Right lung (tissue), 2 donors: ENCODE measurements at regions not wholly inside any gene's neighbourhood (a gene's known extent, or its start where the extent isn't known, plus 50 kb on each side); places are given as distances from the start of the nearest gene placed in this dataset.
"Not testable (repeated sequence)": the region's sequence is repeated elsewhere in the genome, so short reads cannot be mapped to it uniquely, and the experiment has no call there.

ENCODE experiments used
- DNase-seq, 2 donors: peaks; one replicate each; pipeline ENCODE4 v3.0.0-alpha.2; 2013

GRCh38 chr7:142534726-142535122, 214.5 kb upstream of the PRSS1 start:
- DNase-seq = no peak

- DNase-seq = no peak
Measured at GRCh38 chr7:142533920-142534319, 215.4 kb upstream of the PRSS1 start.

DNA sequence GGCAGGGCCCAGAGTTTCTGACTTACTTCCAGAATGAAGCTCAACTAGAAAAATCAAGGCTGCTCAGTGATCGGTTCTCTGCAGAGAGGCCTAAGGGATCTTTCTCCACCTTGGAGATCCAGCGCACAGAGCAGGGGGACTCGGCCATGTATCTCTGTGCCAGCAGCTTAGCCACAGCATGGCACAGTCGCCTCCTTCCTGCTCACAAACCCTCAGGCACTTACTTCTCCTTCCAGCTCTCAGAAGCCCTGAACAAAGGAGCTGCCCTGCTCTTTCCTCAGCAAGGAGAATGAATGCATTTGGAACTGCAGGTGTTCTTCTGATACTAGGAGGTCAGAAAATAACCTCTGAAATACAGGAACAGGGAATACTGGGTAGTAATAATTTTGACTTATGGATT, 219.7 kb upstream of the PRSS1 start:
- DNase-seq = no peak

GRCh38 chr7:142528608-142529408, 220.5 kb upstream of the PRSS1 start:
- no peak for DNase-seq

DNA sequence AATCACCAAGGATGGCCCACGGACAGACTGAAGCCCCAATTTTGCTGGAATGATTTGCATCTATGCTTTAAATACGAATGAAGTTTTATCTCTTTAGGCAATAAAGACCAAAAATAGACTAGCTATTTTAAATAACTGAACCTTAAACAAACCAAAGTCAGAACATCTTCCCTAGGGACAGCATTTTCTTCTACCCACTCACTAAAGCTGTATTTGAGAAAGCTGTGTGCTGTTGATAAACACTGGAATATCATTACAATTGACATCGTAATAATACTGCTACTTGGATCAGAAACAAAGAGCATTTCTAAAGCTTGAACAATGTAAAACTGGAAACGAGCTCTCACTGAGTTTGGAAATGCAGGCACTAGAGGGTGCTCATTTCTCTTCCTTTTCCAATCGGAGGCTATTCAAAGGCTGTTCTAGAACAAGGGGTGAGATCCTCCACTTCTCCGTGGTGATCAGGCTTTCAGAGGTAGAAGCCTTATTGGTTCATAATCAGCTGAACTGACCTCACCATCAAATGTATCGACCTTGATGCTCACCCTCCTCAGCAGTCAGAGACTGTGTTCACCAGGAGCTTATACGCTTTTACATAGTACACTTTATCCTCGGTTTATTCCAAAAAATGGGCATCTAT, 225.3 kb upstream of the PRSS1 start:
- no peak for DNase-seq

GRCh38 chr7:142522735-142523134, 226.5 kb upstream of the PRSS1 start:
- DNase-seq = no peak

- DNase-seq = not testable (repeated sequence)
Measured at GRCh38 chr7:142520885-142521284, 228.4 kb upstream of the PRSS1 start.

- not testable (repeated sequence) for DNase-seq
Measured at GRCh38 chr7:142520455-142520854, 228.8 kb upstream of the PRSS1 start.

DNA sequence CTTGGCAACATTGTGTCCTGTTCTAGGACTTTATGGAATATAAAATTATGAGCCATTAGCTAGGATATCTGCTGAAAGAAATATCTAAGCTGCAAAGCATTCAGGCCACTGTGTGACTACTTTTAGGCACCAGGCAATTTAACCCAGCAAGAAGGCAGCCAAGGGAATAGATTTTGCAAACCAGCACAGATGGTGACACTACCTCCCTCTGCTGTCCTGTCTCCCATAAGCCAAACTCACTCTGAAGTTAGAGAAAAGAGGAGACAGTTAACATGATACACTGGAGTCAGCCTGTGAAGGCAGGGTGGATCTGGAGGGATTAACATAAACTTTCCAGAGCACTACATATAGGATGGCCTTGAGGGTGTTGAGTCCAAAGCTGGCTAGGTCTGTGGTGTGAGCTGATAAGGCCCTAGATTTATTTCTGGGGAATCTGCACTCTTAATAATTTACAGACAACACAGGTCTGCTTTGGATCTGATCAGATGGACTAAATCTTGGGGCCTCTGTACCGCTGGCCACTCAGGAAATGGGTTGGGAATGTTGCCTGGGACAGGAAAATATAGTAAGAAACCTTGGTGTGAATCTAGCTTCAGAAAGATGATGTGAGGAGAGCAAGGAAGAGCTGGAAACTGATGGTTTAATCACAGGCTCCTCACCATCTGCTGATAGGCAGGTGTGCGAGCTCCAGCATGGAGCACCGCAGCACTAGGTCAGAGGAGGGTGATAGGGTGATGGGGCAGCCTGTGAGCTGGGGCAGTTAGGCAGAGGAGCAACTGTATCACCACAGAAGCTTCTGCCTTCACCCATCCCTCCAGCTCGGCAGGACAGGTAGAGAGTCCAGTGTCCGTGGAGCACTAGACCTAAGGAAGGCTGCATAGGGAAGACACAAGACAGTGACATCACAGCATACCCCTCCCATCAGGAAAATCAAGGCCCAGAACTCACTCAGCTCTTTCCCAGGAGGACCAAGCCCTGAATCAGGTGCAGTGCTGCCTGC, 229.9 kb upstream of the PRSS1 start:
- DNase-seq = no peak

DNA sequence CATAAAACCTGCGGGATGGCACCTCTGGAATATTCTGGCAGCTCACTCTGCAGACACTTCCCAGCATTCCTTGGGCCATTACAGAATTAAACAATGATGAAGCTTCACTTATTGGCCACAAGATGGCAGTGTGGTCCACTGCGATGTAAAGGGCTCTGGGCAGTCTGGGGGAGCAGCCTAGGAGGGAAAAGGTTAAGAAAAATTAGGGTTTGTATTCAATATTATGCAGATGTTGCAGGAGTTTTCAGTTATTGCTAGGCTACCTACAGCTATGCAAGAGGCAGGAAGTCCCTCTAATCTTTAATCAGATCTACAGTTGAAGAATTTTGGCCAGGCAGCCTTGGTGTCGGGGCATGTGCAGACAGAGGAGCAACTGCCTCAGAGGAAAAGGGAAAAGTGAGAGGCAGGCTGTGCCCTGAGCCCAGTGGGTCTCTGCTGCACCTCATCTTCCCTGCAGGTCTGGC, 233.2 kb upstream of the PRSS1 start:
- DNase-seq = peak; percentile 10 to 14

DNA sequence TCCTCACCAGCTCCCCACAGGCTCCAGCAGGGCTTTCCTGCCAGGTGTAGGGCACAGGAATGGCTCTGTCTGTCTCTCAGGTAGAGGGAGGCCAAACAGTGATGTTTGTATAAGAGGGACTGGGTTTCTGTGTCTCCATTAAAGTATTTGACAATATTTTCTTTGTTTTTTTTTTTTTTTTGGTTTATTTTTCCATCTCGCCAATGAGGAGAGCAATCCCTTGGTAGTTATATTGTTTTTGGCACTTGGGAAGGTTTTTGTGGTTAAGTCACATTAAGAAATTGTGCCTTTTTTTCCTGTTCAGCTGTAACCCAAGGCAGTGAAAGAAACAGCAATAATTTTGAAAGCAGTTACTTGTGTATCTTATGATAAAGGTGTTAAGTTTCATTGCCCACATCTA, 234.6 kb upstream of the PRSS1 start:
- not testable (repeated sequence) for DNase-seq

GRCh38 chr7:142513178-142513955, 235.9 kb upstream of the PRSS1 start:
- no peak for DNase-seq

DNA sequence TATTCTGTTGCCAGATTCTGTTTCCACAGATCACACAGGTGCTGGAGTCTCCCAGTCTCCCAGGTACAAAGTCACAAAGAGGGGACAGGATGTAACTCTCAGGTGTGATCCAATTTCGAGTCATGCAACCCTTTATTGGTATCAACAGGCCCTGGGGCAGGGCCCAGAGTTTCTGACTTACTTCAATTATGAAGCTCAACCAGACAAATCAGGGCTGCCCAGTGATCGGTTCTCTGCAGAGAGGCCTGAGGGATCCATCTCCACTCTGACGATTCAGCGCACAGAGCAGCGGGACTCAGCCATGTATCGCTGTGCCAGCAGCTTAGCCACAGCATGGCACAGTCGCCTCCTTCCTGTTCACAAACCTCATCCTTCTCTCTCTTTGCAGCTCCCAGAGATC, 237.5 kb upstream of the PRSS1 start:
- DNase-seq = no peak

DNA sequence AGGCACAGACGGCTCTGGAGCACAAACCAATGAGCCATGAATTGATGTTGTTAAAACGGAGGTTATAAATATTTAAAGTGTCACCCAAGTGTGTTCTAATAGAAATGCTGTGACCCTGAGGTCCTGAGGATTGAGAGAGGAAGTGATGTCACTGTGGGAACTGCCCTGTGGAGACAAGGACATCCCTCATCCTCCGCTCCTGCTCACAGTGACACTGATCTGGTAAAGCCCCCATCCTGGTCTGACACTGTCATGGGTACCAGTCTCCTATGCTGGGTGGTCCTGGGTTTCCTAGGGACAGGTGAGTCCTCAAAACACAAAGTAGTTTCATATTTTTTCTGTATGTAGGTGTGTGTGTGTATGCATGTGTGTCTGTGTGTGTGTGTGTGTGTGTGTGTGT, 237.9 kb upstream of the PRSS1 start:
- DNase-seq = no peak

DNA sequence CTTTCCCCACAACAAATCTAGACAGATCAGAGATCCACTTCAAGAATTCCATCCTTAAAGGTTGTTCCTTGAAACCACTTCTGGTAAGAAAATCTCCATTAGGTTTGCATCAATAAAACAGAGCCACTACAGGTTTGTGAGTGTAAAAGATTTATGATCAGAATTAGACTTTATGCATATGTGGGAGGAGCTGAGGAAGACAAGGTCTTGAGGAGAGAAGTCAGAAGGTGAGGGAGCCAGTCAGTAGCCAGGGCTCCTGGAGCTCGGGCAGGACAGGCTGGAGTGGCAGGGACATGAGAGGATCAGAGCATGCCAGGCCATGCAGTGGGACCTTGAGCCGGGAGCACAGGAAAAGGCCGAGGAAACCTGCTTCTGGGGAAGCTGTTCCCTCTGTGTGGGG, 240.0 kb upstream of the PRSS1 start:
- not testable (repeated sequence) for DNase-seq

DNA sequence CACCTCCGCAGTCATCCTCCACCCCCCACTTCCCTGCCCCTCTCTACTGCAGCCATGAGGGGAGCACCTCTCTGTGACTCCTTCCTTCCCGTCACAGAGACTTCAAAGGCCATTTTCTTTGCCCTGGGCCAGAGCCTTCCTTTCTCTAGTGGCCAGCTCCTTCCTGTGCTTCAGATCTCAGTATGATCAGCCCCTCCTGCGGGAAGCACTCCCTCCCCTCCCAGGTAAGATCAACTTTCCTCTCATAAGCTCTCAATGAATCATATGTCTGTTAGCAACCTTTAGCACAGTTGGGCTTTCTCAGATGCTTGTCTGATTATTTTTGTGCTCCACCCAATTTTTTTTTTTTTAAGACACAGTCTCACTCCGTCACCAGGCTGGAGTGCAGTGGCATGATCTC, 241.0 kb upstream of the PRSS1 start:
- no peak for DNase-seq

GRCh38 chr7:142507799-142508198, 241.5 kb upstream of the PRSS1 start:
- DNase-seq = no peak

DNA sequence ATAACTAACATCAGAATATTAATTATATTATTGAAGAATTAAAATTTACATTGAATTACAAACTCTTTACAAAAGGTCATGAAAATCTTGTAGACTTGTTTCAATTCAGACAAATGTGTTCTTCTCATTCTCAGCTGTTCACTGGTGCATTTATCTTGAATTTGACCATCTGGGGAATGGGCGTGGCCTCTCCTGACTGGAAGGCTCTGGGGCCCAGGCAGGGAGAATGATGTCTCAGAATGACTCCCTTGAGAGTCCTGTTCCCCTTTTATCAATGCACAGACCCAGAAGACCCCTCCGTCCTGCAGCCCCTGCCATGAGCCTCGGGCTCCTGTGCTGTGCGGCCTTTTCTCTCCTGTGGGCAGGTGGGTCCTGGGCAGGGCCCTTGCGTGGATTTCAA, 242.2 kb upstream of the PRSS1 start:
- not testable (repeated sequence) for DNase-seq

DNA sequence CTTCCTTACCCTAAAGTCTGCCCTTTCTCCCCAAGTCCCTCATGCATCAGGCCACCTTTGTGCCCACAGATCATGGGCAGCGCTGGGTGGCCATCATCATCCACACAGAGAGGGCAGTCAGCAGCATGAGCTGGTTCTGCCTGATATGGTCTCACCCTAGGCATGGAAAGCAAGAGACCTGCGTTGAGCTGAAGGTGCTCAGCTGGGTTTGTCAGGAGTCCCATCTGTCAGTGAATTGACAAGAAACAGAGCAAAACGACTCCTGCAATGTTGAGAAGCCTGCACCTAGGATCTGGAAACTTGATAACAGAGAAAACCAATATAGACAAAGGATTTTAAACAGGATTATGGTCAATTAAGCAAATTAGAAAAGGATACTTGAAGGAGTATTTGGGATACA, 242.7 kb upstream of the PRSS1 start:
- no peak for DNase-seq

GRCh38 chr7:142503949-142504348, 245.3 kb upstream of the PRSS1 start:
- not testable (repeated sequence) for DNase-seq

GRCh38 chr7:142503036-142503435, 245.2 kb upstream of the PRSS58 start:
- no peak for DNase-seq
